ENCODE measurements at regions not wholly inside any gene's neighbourhood (a gene's known extent, or its start where the extent isn't known, plus 50 kb on each side); places are given as distances from the start of the nearest gene placed in this dataset.

DNA sequence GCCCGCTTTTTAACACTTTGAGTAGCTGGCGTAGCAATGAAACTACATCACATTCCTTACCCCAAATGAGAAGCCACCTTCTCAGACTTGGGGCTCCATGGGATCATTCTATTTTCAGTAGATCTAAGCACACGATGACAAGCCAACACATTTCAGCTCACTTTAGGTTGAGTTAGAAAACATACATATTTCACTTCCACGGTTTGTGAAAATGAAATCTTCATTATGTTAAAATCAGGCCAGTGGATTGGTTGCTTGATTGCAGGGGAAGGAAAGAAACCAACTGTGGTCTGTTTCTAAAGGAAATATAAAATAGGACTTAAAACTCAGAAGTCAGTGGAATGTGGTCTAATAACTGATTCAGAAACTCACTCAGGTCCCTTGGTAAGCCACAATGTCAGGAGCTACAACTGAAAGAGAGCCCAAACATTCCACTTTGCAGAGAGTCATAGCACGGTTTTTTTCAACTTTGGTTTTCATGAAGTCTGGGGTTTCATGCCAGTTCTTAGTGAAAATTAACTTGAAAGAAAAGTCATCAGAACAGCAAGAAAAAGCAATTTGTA is 82.3 kb upstream of the TIAM1 start:
- no peak overlapping the region for H3K27ac ChIP-seq (ENCODE audit: low read depth in 1 of 2, low read length in 2 of 2)
- peaks cover 0 to 2% (median 0%) of the 10 kb centered on the region in 4 donors for H3K36me3 ChIP-seq (ENCODE audit: control insufficient read depth in 4 of 4, insufficient read depth in 3 of 4, low read depth in 1 of 4, low read length in 3 of 4)
- WGBS = 93% methylated on average over 5 of the region's 5 CpGs
- H3K4me3 ChIP-seq (ENCODE audit: low read depth in 1 of 3, low read length in 3 of 3) = no peak overlapping the region
- no peaks in the 10 kb centered on the region for H3K9me3 ChIP-seq (ENCODE audit: control insufficient read depth in 4 of 4, low read length in 3 of 4)
- no peaks in the 10 kb centered on the region for H3K4me1 ChIP-seq (ENCODE audit: control insufficient read depth in 4 of 4, insufficient read depth in 4 of 4, low read length in 3 of 4)
- TF ChIP-seq SP1 (IDR thresholded peaks at IDR 0.05) (no peak), RXRA (IDR thresholded peaks at IDR 0.05) (no peak), HNF4G (IDR thresholded peaks at IDR 0.05) (no peak), FOXA1 (IDR thresholded peaks at IDR 0.05) (no peak), NR2F2 (IDR thresholded peaks at IDR 0.05) (no peak), TAF1 (conservative IDR thresholded peaks at IDR 0.05) (no peak), YY1 (IDR thresholded peaks at IDR 0.05) (no peak), FOXA2 (IDR thresholded peaks at IDR 0.05) (no peak), JUND (IDR thresholded peaks at IDR 0.05) (no peak), GABPA (IDR thresholded peaks at IDR 0.05 in 1 of 2, conservative IDR thresholded peaks at IDR 0.05 in 1 of 2) (no peak), EGR1 (IDR thresholded peaks at IDR 0.05; ENCODE audit: low read depth in 2 of 2) (no peak)
- TF ChIP-seq, protein P1, sequence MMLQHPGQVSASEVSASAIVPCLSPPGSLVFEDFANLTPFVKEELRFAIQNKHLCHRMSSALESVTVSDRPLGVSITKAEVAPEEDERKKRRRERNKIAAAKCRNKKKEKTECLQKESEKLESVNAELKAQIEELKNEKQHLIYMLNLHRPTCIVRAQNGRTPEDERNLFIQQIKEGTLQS (IDR thresholded peaks at IDR 0.05) = no peak
- TF ChIP-seq, protein P2, sequence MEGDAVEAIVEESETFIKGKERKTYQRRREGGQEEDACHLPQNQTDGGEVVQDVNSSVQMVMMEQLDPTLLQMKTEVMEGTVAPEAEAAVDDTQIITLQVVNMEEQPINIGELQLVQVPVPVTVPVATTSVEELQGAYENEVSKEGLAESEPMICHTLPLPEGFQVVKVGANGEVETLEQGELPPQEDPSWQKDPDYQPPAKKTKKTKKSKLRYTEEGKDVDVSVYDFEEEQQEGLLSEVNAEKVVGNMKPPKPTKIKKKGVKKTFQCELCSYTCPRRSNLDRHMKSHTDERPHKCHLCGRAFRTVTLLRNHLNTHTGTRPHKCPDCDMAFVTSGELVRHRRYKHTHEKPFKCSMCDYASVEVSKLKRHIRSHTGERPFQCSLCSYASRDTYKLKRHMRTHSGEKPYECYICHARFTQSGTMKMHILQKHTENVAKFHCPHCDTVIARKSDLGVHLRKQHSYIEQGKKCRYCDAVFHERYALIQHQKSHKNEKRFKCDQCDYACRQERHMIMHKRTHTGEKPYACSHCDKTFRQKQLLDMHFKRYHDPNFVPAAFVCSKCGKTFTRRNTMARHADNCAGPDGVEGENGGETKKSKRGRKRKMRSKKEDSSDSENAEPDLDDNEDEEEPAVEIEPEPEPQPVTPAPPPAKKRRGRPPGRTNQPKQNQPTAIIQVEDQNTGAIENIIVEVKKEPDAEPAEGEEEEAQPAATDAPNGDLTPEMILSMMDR (IDR thresholded peaks at IDR 0.05; ENCODE audit: low read depth, low read length, missing input control) = no peak
- TF ChIP-seq, protein P3, sequence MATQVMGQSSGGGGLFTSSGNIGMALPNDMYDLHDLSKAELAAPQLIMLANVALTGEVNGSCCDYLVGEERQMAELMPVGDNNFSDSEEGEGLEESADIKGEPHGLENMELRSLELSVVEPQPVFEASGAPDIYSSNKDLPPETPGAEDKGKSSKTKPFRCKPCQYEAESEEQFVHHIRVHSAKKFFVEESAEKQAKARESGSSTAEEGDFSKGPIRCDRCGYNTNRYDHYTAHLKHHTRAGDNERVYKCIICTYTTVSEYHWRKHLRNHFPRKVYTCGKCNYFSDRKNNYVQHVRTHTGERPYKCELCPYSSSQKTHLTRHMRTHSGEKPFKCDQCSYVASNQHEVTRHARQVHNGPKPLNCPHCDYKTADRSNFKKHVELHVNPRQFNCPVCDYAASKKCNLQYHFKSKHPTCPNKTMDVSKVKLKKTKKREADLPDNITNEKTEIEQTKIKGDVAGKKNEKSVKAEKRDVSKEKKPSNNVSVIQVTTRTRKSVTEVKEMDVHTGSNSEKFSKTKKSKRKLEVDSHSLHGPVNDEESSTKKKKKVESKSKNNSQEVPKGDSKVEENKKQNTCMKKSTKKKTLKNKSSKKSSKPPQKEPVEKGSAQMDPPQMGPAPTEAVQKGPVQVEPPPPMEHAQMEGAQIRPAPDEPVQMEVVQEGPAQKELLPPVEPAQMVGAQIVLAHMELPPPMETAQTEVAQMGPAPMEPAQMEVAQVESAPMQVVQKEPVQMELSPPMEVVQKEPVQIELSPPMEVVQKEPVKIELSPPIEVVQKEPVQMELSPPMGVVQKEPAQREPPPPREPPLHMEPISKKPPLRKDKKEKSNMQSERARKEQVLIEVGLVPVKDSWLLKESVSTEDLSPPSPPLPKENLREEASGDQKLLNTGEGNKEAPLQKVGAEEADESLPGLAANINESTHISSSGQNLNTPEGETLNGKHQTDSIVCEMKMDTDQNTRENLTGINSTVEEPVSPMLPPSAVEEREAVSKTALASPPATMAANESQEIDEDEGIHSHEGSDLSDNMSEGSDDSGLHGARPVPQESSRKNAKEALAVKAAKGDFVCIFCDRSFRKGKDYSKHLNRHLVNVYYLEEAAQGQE (IDR thresholded peaks at IDR 0.05) = no peak
- TF ChIP-seq, protein P4, sequence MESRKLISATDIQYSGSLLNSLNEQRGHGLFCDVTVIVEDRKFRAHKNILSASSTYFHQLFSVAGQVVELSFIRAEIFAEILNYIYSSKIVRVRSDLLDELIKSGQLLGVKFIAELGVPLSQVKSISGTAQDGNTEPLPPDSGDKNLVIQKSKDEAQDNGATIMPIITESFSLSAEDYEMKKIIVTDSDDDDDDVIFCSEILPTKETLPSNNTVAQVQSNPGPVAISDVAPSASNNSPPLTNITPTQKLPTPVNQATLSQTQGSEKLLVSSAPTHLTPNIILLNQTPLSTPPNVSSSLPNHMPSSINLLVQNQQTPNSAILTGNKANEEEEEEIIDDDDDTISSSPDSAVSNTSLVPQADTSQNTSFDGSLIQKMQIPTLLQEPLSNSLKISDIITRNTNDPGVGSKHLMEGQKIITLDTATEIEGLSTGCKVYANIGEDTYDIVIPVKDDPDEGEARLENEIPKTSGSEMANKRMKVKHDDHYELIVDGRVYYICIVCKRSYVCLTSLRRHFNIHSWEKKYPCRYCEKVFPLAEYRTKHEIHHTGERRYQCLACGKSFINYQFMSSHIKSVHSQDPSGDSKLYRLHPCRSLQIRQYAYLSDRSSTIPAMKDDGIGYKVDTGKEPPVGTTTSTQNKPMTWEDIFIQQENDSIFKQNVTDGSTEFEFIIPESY (IDR thresholded peaks at IDR 0.05) = no peak
- TF ChIP-seq, protein P5, sequence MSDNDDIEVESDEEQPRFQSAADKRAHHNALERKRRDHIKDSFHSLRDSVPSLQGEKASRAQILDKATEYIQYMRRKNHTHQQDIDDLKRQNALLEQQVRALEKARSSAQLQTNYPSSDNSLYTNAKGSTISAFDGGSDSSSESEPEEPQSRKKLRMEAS (IDR thresholded peaks at IDR 0.05) = no peak
- H3K9ac ChIP-seq (ENCODE audit: low read depth in 1 of 2, low read length in 2 of 2) = no peak overlapping the region
- no peak for DNase-seq (ENCODE audit: low spot score)
- no peaks in the 10 kb centered on the region for H3K27me3 ChIP-seq (ENCODE audit: control insufficient read depth in 4 of 4, insufficient read depth in 4 of 4, low read length in 3 of 4)

DNA sequence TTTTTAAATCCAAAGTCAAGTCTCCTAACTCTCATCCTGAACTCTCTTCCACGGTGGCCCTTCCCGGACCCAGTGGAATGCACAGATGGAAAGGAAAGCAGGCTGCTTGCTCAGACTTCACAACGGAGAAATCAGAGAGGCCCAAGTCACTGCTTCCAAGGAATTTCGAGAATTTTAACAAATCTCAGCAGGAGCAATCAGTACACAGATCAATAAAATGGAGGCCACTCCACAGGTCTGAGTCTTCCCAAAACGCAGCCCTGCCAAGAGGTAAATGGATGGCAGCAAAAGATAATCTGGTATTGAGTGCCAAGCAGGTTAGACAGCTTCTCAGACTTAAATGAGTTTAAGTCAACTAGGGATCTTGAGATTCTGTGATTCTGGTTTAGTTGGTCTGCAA is 81.1 kb upstream of the TIAM1 start:
- Histone ChIP-seq H3K4me3 (ENCODE audit: low read depth in 1 of 3, low read length in 3 of 3) (no peak overlapping the region), H3K4me1 (ENCODE audit: control insufficient read depth in 4 of 4, insufficient read depth in 4 of 4, low read length in 3 of 4) (no peaks in the 10 kb centered on the region), H3K27ac (ENCODE audit: low read depth in 1 of 2, low read length in 2 of 2) (no peak overlapping the region), H3K9ac (ENCODE audit: low read depth in 1 of 2, low read length in 2 of 2) (no peak overlapping the region), H3K36me3 (ENCODE audit: control insufficient read depth in 4 of 4, insufficient read depth in 3 of 4, low read depth in 1 of 4, low read length in 3 of 4) (peaks cover 0 to 2% (median 0%) of the 10 kb centered on the region in 4 donors), H3K27me3 (ENCODE audit: control insufficient read depth in 4 of 4, insufficient read depth in 4 of 4, low read length in 3 of 4) (no peaks in the 10 kb centered on the region), H3K9me3 (ENCODE audit: control insufficient read depth in 4 of 4, low read length in 3 of 4) (no peaks in the 10 kb centered on the region)
- DNase-seq (ENCODE audit: low spot score) = no peak
- WGBS = 76% methylated on average over 5 of the region's 5 CpGs
- TF ChIP-seq FOXA2 (IDR thresholded peaks at IDR 0.05) (no peak), RXRA (IDR thresholded peaks at IDR 0.05) (no peak), YY1 (IDR thresholded peaks at IDR 0.05) (no peak), HNF4G (IDR thresholded peaks at IDR 0.05) (no peak), SP1 (IDR thresholded peaks at IDR 0.05) (no peak)
- TF ChIP-seq, protein P3 (IDR thresholded peaks at IDR 0.05) = no peak
- TF ChIP-seq, protein P4 (IDR thresholded peaks at IDR 0.05) = no peak

Measured in liver (tissue), 8 donors.